SK-N-MC (cell line): ENCODE measurements at regions not wholly inside any gene's neighbourhood (a gene's known extent, or its start where the extent isn't known, plus 50 kb on each side); places are given as distances from the start of the nearest gene placed in this dataset.

ENCODE experiments used
- DNase-seq: peaks from one replicate; pipeline ENCODE4 v3.0.0-alpha.2; 2011; ENCODE audit warnings: low read depth, low spot score
- H3K27ac ChIP-seq: fragments of 200-600 bp; sonication (generic); 2 replicates; pipeline ENCODE4 v1.5.1; 2016; ENCODE audit warnings: mixed run types
- H3K36me3 ChIP-seq: fragments of 200-600 bp; sonication (generic); 2 replicates; pipeline ENCODE4 v1.6.1; 2017; ENCODE audit warnings: antibody characterized with exemption, low read length, mixed read lengths; ENCODE audit not compliant: insufficient read depth
- H3K4me3 ChIP-seq: fragments of 200-600 bp; sonication (generic); 2 replicates; pipeline ENCODE4 v1.5.1; 2016
- H3K9ac ChIP-seq: fragments of 200-600 bp; sonication (generic); 2 replicates; pipeline ENCODE4 v1.8.0; 2017; ENCODE audit warnings: mixed run types, mixed read lengths; ENCODE audit not compliant: insufficient read length
- H3K9me3 ChIP-seq: fragments of 200-600 bp; sonication (generic); 2 replicates; pipeline ENCODE4 v1.6.1; 2017; ENCODE audit warnings: low read depth, mild to moderate bottlenecking, antibody characterized with exemption, low read length, moderate library complexity, mixed read lengths
- EZH2 ChIP-seq: fragments of 200-600 bp; sonication (generic); IDR thresholded peaks from one replicate; pipeline ENCODE4 v1.6.1; 2017; ENCODE audit warnings: antibody characterized with exemption
- FOXP2 ChIP-seq: optimal IDR thresholded peaks from 2 replicates; pipeline ENCODE3; 2011; ENCODE audit warnings: mild to moderate bottlenecking, moderate library complexity; ENCODE audit not compliant: insufficient read depth; ENCODE audit errors: extremely low read length, control extremely low read depth
- POLR2AphosphoS5 ChIP-seq: IDR thresholded peaks from 2 replicates; pipeline ENCODE4 v1.6.1; 2012; ENCODE audit warnings: mild to moderate bottlenecking, low read depth, low read length, borderline replicate concordance

GRCh38 chr2:150276737-150277136, 210.7 kb downstream of the RND3 start:
- Histone ChIP-seq H3K9ac (no peak overlapping the region), H3K27ac (no peak overlapping the region), H3K36me3 (no peaks in the 10 kb centered on the region), H3K4me3 (no peak overlapping the region), H3K9me3 (no peaks in the 10 kb centered on the region)
- DNase-seq: no peak
- TF ChIP-seq FOXP2 (no peak), EZH2 (no peak), POLR2AphosphoS5 (no peak)

GRCh38 chr2:150274108-150274507, 213.4 kb downstream of the RND3 start:
- Histone ChIP-seq H3K36me3 (no peaks in the 10 kb centered on the region), H3K9me3 (no peaks in the 10 kb centered on the region), H3K9ac (no peak overlapping the region), H3K4me3 (no peak overlapping the region), H3K27ac (no peak overlapping the region)
- TF ChIP-seq EZH2: no peak
- no peak for TF ChIP-seq POLR2AphosphoS5
- TF ChIP-seq FOXP2: no peak
- DNase-seq: no peak

DNA sequence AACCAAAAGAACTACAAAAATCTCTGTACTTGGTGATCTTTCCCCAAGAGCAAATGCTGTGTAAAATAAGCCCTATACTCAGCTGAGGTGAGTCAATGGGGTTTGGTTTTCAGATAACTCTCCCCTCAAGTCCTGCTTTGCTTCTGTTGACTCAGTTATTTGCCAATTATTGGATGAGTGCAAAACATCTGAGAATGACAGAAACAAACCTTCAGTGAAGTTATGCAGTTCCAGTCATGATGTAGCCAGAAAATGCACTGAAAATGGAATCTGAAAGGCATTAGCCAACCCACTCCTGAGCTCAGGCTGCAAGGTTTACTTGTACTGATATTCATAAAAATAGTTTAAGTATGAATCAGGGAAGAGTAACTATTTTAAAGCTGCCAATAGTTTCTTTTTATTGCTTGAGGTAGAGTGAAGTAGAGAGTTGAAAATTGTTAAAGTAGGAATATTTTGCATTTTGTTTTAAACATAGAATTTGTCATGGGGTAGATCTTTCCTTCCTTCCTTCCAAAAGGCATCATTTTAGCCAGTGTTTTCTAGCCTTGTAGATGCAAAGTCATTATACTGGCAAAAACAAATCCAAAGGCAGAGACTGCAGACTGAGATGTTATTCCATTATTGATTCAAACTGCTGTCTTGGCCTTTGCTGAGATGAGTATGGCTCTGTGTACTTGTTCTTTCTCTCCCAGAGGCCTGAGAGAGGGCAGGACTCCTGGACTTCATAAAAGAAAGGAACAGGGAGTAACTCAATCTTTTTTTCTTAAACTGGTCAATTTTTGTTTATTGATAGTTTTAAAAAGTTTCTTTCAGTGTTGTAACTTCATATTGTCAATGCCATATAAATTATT, 215.3 kb downstream of the RND3 start:
- no peak for DNase-seq
- no peak overlapping the region for H3K27ac ChIP-seq
- H3K9ac ChIP-seq: no peak overlapping the region
- H3K9me3 ChIP-seq: no peaks in the 10 kb centered on the region
- TF ChIP-seq FOXP2 (no peak), EZH2 (no peak), POLR2AphosphoS5 (no peak)
- H3K4me3 ChIP-seq: no peak overlapping the region
- H3K36me3 ChIP-seq: no peaks in the 10 kb centered on the region

DNA sequence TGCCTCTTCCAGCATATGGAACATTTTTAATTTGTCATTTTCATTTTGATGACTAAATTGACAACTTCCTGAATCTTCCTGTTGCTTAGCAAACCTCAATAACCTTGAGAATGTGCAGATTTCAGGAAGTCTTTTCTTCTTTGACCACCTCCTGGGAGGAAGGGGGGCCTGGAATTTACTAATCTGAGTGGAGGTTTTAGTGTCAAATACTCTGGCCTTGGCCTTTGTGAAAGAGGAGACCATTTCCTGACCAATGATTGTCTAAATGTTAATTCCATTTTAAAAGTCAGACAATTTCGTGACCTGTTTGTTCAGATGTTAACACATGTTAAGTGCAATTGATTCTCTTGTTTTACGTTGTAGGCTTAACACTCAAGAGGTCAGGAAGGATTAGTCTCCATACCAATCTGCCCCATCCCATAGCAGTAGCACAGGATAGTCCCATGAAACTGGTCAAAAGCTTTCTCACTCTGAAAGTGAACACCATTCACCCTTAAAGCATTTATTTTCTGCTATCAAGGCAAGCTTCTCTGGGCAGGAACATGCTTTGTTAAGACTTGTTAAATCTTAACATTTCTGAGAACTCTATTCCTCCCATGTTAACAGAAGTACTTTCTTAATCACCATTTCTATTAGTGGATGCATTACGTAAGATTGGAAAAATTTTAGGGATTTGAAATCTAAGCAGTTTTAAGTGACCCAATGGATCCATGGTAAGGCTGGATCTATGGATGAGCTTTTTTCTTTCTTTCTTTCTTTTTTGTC, 219.6 kb downstream of the RND3 start:
- Histone ChIP-seq H3K36me3 (no peaks in the 10 kb centered on the region), H3K27ac (no peak overlapping the region), H3K9me3 (no peaks in the 10 kb centered on the region), H3K9ac (no peak overlapping the region), H3K4me3 (no peak overlapping the region)
- no peak for DNase-seq
- no peak for TF ChIP-seq EZH2
- no peak for TF ChIP-seq FOXP2
- no peak for TF ChIP-seq POLR2AphosphoS5

DNA sequence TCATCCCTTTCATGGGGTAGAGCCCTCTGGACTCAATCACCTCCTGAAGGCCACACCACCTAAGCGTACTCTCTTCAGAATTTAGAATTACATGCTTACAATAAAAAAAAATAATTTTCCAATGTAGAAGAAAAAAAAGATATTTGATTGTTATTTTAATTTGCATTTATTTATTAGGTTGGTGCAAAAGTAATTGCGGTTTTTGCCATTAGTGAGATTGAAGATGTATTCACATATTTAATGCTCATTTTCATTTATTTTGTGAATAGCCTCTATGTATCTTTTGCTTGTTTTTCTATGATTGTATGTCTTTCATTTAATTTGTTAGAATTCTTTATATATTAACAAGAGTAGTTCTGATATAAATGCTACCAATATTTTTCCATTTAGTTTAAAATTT, 220.5 kb downstream of the RND3 start:
- TF ChIP-seq EZH2 (no peak), FOXP2 (no peak), POLR2AphosphoS5 (no peak)
- Histone ChIP-seq H3K9ac (no peak overlapping the region), H3K4me3 (no peak overlapping the region), H3K36me3 (no peaks in the 10 kb centered on the region), H3K27ac (no peak overlapping the region), H3K9me3 (no peaks in the 10 kb centered on the region)
- no peak for DNase-seq

- no peak for TF ChIP-seq EZH2
- no peak for TF ChIP-seq POLR2AphosphoS5
- no peak for TF ChIP-seq FOXP2
- Histone ChIP-seq H3K4me3 (no peak overlapping the region), H3K36me3 (no peaks in the 10 kb centered on the region), H3K27ac (no peak overlapping the region), H3K9me3 (no peaks in the 10 kb centered on the region), H3K9ac (no peak overlapping the region)
- no peak for DNase-seq
Measured at GRCh38 chr2:150264442-150264841, 223.0 kb downstream of the RND3 start.

- H3K9ac ChIP-seq: no peak overlapping the region
- DNase-seq: no peak
- no peaks in the 10 kb centered on the region for H3K36me3 ChIP-seq
- no peak overlapping the region for H3K27ac ChIP-seq
- TF ChIP-seq POLR2AphosphoS5: no peak
- TF ChIP-seq EZH2: no peak
- no peak for TF ChIP-seq FOXP2
- H3K9me3 ChIP-seq: no peaks in the 10 kb centered on the region
- H3K4me3 ChIP-seq: no peak overlapping the region
Measured at GRCh38 chr2:150261691-150262090, 225.8 kb downstream of the RND3 start.

DNA sequence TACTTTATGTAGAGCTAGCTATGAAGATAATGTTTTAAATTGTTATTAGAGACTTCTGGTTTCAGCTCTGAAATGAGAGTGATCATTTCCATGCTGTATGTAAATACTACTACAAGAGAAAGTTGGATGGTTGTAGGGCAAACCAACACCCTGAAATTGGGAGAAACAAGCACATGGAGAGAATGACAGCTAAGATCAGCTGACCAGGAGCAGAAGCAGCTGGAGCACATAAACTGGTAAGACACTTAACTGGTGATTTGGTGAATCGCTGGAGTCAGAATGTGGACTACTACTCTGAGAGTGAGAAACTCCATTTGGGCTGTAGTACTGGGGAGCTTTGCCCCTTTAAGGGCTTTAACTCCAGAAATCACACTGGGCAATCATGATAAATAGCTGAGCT, 226.8 kb downstream of the RND3 start:
- H3K4me3 ChIP-seq: no peak overlapping the region
- H3K9ac ChIP-seq: no peak overlapping the region
- no peaks in the 10 kb centered on the region for H3K9me3 ChIP-seq
- DNase-seq: no peak
- no peak for TF ChIP-seq EZH2
- TF ChIP-seq POLR2AphosphoS5: no peak
- no peak for TF ChIP-seq FOXP2
- no peak overlapping the region for H3K27ac ChIP-seq
- H3K36me3 ChIP-seq: no peaks in the 10 kb centered on the region
